Heart left ventricle (tissue), 13 donors: ENCODE measurements at regions not wholly inside any gene's neighbourhood (a gene's known extent, or its start where the extent isn't known, plus 50 kb on each side); places are given as distances from the start of the nearest gene placed in this dataset.

Experiments
- POLR2A ChIP-seq, 2 donors: fragments of 450-650 bp; IDR thresholded peaks; one replicate each; pipeline ENCODE4 v1.6.1; 2017; ENCODE audit warnings: antibody characterized with exemption in 2 of 2, mild to moderate bottlenecking in 2 of 2, moderate library complexity in 2 of 2
- TF ChIP-seq, protein P1 (sequence below), 12 donors: fragments of 200-600 bp; sonication (generic) in 4 of 12; IDR thresholded peaks; one replicate each; pipeline versions ENCODE4 v1.5.0 to v1.8.0; 2018 to 2022; ENCODE audit warnings: antibody characterized with exemption in 12 of 12, mild to moderate bottlenecking in 5 of 12
- donor health status: ischemic (EF 13 %, LVEDD 7.1; RV severe dilation, severe dysfunction).
- donor health status: DM: no; HTN: yes; CAD: no.
- donor health status: DM: no; HTN: no; CAD: no.
- donor health status: ischemic (EF 25% LVEDD 6.9; RV normal size, moderate dysfunction).
- donor health status: ischemic (EF 25% LVEDD 5.7; RV mildly dilated, moderate dysfunction).
- donor health status: ischemic (EF 35%, LVEDD 5.7; RV mildly dilated, moderate dysfunction).
- donor health status: nonischemic (EF 11% LVEDD 7.7; RV severe dilation, severe dysfunction).
- donor health status: DM: yes; HTN: yes; CAD: no.
- donor health status: PGD.
- donor health status: ischemic (EF 29% LVEDD 5.4; RV normal size, mild dysfunction).
- donor health status: nonischemic (EF 23%, LVEDD 6.1; RV moderate dilation, normal function).

DNA sequence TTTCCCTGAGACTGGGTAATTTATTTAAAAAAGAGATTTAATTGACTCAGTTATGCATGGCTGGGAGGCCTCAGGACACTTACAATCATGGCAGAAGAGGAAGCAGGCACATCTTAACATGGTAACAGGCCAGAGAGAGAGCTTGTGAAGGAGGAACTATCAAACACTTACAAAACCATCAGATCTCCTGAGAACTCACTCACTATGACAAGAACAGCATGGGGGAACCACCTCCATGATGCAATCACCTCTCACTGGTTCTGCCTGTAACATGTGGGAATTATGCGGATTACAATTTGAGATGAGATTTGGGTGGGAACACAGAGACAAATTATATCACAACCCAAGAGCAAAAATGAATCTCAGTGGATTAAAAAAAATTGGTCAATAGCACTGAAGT is 416.0 kb upstream of the TMCO5A start:
- TF ChIP-seq, protein P1, sequence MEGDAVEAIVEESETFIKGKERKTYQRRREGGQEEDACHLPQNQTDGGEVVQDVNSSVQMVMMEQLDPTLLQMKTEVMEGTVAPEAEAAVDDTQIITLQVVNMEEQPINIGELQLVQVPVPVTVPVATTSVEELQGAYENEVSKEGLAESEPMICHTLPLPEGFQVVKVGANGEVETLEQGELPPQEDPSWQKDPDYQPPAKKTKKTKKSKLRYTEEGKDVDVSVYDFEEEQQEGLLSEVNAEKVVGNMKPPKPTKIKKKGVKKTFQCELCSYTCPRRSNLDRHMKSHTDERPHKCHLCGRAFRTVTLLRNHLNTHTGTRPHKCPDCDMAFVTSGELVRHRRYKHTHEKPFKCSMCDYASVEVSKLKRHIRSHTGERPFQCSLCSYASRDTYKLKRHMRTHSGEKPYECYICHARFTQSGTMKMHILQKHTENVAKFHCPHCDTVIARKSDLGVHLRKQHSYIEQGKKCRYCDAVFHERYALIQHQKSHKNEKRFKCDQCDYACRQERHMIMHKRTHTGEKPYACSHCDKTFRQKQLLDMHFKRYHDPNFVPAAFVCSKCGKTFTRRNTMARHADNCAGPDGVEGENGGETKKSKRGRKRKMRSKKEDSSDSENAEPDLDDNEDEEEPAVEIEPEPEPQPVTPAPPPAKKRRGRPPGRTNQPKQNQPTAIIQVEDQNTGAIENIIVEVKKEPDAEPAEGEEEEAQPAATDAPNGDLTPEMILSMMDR (IDR thresholded peaks at IDR 0.05), result no peak
- no peak for TF ChIP-seq POLR2A (IDR thresholded peaks at IDR 0.05)
